G401 (cell line): ENCODE measurements at regions not wholly inside any gene's neighbourhood (a gene's known extent, or its start where the extent isn't known, plus 50 kb on each side); places are given as distances from the start of the nearest gene placed in this dataset.
"Not testable (repeated sequence)": the region's sequence is repeated elsewhere in the genome, so short reads cannot be mapped to it uniquely, and the experiment has no call there.

ENCODE experiments used
- DNase-seq: peaks from one replicate; pipeline ENCODE4 v3.0.0-alpha.2; 2015; ENCODE audit warnings: low spot score
- in situ Hi-C: cut with HindIII; loops from 2 replicates; pipeline ENCODE4 v1.10.0; 2016; ENCODE audit warnings: low sequenced_read_pairs, mixed read lengths

DNA sequence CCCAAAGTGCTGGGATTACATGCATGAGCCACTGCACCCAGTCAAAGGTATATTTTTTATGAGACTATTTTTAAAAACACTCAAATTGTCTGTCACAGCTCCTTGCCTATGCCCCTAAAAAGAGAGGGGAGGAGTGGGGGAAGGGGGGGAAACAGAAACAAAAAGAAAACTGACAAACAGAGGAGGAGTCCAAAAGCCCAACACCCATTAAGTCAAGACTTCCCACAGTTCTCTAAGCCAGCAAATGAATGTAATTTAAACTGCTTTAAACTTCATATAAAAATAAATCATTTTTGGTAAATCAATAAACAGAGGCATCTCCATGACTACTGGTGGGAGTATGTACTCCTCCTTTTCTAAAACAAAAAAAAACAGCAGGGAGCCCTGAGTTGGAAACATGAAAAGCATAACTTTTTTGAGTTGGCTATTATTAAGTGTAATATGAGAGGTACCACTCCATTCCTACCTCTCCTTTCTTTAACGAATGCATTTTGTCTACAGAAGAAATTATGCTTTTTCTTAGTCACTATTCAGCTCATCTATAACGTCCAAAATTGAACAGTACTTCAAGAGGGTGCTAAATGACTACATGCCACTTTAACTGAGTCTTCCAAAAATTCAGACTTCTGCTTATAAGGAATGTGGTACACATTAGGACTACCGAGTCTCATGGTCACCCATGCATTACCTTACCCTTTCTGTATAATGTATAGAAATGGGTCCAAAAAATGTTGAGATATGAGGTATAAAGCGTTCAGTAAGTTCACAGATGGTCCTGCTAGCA is 119.0 kb upstream of the PRSS16 start:
- DNase-seq: no peak
- in situ Hi-C loops: no loop called here

DNA sequence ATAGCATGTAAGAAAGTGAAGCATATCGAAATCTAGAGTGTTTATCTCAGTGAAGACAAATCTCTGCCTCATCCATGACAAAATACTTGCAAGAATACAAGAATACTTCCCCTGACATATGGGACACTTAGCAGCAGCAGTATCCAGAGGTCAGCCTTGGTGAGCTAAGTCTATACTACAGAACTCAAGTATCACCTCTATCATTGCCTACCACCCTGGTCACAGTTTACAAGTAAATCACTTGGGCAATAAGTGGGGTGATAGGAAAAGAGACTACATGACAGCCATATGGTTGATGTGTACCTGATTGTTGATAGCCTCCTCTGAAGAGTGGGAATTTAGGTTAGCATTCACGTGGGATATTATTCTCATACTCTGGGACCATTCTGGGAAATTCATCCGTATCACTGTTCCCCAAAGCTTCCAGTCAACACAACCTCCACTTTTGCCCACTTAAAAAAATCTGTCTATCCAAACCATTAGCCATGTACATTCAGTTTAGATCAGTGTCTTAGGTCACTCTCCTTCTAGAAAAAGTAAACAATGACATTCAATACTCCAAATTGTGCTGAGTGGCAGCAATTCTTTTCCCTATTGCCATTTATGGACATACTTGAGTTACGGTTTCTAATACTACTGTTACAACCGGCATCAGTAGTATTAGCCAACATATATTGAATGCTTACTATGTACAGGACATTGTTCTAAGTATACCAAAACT is 118.2 kb upstream of the PRSS16 start:
- no peak for DNase-seq
- in situ Hi-C loops: no loop called here

DNA sequence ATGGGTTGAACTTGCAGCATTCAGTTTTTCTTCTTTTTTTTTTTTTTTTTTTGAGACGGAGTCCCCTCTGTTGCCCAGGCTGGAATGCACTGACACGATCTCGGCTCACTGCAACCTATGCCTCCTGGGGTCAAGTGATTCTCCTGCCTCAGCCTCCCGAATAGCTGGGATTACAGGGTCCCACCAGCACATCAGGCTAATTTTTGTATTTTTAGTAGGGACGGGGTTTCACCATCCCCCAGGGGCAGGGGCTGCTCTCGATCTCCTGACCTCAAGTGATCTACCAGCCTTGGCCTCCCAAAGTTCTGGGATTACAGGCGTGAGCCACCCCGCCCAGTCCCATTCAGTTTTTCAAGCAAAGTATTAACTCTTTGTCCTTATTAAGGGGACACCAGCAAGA is 117.6 kb upstream of the PRSS16 start:
- DNase-seq: no peak
- in situ Hi-C loops: no loop called here

DNA sequence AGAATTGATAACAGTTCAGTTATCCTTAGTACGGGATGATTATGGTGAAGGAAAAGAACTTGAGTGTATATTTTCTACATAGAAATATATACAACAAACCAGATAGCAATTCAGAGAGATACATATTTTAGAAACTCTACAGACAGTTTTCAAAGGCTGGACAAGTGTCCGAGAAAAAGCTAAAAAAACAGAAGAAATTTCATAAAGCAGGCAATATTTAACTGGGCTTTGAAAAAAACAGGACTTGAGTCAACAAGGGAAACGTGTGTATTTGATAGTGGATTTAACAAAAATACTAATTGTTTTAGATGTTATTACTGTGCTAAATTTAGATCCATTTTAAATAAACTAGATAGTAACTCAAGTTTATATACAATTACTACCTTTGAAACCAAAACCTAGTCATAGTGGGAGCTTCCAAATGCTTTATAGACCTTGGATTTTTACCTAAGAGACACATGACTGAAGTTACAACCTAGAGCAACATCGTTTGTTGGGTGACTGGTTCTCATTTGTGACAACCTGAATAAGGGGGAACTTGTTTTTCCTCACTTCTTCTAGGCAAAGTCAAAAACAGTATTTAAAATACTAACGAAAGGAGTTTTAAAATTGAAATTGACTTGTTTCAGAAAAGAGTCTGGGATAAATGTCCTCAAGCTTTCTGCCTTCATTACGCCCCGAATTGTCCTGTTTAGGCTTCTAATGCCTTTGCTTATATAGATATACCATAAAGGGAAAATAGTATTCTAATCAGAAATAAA is 116.7 kb upstream of the PRSS16 start:
- DNase-seq: no peak
- in situ Hi-C loops: no loop called here

DNA sequence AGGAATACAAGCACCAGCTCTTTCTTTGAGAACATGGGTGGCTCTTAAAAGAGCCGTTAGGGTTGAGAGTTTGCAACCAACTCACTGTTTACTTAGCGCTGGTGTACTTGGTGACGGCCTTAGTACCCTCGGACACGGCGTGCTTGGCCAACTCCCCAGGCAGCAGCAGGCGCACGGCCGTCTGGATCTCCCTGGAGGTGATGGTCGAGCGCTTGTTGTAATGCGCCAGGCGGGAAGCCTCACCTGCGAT is 115.3 kb upstream of the PRSS16 start:
- in situ Hi-C loops: not testable (repeated sequence)

DNA sequence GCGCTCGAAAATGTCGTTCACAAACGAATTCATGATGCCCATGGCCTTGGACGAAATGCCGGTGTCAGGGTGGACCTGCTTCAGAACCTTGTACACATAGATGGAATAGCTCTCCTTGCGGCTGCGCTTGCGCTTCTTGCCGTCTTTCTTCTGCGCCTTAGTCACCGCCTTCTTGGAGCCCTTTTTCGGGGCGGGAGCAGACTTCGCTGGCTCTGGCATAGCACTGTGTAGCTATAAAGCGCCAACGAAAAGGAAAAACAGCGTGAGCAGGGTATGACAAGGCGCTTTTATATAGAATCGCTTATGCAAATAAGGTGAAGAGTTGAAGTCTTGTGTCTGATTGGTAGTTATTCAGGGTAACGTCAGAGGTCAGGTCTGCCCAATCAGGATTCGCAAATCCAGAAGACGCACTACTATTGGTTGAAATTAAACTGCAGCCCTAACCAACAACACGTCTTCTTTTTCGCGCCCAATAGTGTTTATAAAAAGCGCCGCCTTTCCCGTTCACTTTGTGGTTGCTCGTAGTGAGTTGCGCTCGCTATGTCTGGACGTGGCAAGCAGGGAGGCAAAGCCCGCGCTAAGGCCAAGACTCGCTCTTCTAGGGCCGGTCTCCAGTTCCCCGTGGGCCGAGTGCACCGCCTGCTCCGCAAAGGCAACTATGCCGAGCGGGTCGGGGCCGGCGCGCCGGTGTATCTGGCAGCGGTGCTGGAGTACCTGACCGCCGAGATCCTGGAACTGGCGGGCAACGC is 114.8 kb upstream of the PRSS16 start:
- DNase-seq: peak; percentile 91

More for the DNA sequence above, 115.3 kb upstream of the PRSS16 start:
- peak; percentile 54 for DNase-seq

DNA sequence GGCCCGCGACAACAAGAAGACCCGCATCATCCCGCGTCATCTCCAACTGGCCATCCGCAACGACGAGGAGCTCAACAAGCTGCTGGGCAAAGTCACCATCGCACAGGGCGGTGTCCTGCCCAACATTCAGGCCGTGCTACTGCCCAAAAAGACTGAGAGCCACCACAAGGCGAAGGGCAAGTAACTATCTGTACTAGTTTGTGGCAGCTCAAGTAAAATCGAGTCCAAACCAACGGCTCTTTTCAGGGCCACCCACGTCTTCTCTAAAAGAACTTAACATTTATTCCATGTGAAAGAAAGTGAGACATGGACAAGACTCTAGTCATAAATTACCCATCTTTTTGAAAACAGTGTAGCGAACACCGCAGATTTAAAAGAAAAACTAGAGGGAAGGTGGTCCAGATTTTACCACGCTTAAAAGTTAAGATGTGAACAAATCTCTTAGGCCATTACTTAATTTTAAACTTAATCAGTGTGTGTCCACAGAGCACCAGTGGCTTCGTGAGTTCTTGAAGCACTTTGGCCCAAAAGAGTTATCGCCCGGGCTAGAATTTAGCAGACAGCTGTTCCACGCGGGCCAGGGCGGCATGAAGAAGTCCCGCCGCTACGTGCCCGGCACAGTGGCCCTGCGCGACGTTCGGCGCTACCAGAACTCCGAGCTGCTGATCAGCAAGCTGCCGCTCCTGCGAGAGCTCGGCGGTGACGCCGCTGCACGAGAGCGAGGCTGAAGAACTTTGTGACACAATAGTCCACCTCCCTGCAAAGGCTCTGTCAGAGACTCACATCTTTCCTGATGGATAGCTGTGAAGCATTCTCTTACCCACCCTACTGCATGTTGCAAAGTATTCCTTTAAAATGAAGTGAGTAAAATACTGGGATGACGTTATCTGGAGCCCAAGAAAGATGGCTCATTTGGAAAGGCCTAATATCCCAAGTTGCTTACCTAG is 113.9 kb upstream of the PRSS16 start:
- in situ Hi-C loops: no loop called here
- peak; percentile 34 for DNase-seq

More for the DNA sequence above, 114.8 kb upstream of the PRSS16 start:
- in situ Hi-C loops: no loop called here

DNA sequence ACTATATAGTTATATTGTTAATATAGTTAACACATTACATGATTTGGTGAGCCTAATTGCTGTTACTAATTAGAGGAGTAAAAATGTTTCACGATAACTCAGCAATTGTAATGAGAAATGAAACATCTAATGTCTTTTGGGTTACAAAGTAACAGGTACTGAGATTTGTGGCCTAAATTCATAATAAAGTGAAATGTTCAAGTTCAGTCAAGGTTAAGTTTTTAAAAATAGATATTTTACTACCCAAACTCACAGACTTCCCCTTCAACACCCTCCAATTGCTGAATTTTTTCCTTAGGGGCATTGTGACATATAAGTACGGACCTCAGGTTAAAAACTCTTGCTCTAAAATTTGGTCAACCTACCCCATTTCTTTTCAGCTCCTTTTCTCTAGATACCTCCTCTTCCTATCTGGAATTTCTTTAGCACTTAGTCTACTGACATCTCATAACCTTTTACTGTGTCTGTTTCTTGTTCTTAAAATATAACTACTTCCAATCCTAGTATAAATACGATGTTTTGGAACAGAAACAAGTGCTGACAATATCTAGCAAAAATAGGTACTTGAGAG is 112.3 kb upstream of the PRSS16 start:
- in situ Hi-C loops: no loop called here
- no peak for DNase-seq

DNA sequence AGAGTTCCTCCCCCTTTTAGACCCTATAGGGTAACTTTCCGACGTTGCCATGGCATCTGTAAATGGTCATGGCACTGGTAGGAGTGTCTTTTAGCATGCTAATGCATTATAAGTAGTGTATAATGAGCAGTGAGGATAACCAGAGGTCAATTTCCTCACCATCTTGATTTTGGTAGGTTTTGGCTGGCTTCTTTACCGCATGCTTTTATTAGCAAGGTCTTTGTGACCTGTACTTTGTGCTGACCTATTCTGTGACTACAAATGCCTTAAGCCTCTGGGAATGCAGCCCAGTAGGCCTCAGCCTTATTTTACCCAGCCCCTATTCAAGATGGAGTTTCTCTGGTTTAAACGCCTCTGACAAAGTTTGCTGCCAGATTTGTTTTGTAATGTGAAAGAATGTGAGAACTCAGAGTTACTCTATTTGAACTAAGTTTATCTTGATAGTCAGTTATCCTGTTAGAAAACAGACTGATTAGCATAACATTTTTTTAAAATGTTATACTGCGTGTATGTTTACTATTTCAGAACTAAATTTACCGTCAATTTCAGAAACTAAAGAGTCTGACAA is 111.3 kb upstream of the PRSS16 start:
- DNase-seq: no peak
- in situ Hi-C loops: no loop called here

DNA sequence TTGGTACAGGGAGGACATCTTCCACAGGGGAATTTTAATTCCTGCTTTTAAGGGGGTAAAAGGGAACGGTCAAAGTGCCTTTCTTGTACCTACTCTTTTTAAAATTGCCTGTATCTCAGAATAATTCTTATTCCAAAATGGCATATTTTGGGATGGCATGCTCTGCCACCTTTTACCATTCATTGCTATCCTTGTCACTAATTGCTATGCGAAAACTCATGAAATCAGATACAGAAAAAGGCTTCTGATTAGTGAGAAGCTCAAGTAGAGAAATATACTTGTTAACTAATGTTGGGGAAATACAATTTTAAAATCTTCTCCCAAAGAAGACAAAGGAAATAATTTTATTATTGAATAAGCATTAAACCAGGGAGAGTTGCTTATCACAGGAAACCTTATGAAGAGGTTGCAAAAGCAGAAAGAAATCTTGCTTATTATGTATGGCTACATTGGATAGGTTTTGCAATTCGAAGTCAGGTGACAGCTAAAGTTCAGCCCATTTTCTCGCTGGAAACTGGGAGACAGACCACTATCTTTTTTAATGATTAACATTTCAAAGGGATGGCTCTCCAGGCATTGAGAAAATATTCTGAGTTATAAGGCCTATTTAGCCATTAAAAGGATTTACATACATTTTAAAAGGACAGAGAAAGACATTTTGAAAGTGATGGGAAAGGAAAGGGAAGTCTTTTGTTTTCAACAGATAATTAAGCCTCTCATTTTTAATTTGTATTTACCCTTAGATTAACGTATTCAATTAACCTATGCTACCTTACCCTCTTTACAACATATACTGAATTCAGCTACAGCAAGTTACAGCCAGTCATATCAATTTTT is 110.3 kb upstream of the PRSS16 start:
- DNase-seq: no peak
- in situ Hi-C loops: no loop called here

DNA sequence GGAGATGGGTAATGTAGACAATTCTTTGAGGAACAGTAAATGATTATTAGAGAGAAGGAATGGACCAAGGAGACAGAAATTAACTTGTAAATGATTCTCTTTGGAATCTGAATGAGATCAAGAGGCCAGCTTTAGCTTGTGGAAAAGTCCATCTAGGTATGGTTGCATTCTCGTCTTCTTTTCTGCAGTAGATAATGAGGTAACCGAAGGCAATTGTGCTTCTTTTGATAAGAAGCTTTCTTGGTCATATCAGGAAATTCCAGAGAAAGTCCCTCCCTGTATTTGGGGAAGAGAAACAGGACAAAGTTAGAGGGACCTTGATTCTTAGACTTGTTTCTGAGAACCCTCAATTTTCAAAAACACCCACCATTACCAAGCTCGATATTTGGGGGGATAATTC is 109.1 kb upstream of the PRSS16 start:
- in situ Hi-C loops: no loop called here
- no peak for DNase-seq

DNA sequence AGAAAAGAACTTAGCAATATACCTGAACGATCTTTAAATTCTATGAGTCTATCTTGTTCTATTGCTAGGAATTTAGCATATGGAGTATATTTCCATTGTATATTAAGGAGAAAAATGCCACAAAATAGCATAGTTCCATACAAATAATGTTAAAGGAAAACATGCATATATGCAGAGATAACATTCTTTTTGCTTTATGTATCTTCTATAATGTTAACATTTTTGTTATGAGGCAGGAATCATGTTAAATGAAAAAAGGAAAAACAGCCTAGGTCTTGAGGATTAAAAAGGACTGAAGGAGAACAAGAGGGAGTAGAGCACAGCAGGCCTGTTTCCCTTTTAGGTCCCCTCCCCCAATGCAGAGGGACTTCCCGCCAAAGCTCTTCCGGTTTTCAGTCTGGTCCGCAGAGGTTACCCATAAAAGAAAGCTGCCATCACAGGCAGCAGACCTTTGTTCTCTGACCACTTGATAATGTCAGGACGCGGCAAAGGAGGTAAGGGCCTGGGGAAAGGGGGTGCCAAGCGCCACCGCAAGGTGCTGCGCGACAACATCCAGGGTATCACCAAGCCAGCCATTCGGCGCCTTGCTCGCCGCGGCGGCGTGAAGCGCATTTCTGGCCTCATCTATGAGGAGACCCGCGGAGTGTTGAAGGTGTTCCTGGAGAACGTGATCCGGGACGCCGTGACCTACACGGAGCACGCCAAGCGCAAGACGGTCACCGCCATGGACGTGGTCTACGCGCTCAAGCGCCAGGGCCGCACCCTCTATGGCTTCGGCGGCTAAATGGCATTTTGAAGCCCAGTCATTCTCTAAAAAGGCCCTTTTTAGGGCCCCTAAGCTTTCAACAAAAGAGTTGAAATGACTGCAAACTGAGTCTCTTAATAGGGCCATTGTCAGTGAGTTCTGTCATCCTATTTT is 108.4 kb upstream of the PRSS16 start:
- in situ Hi-C loops: no loop called here
- DNase-seq: peak; percentile 45

DNA sequence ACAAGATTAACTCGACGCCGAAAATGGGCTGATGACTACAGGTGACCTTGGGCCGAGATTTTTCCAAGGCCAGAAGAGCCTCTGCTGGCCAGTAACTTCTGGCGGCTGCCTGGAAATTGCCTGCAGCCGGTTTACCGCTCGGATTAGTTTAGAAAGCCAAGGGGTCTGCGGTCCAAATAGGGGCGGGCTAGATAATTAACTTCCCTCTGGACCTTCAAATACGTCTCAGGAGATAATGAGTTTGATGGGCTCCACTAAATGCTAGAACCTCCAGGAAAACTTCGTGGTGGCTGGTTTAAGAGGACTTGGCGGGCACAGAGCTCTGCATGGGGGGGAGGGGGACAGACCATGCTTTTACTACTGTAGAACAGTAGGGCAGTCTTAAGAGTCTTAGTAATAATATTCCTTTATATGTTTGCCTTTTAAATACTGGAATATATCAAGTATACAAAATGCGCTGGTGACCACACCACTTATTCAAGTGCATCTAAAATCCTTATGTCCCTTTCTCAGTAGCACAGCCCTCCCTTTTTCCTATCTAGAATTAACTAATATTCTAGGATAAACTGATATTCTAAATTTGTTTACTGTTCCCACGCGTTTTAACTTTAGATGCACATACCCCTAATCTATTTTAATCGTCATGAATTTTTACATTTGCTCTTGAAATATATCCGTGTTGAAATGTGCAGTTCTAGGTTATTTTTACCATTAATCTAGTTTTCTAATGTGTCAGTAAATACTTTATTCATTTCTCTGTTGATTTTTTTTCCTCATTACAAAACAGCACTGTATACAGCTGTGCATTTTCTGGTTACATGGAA is 107.5 kb upstream of the PRSS16 start:
- in situ Hi-C loops: no loop called here
- DNase-seq: peak; percentile 23

DNA sequence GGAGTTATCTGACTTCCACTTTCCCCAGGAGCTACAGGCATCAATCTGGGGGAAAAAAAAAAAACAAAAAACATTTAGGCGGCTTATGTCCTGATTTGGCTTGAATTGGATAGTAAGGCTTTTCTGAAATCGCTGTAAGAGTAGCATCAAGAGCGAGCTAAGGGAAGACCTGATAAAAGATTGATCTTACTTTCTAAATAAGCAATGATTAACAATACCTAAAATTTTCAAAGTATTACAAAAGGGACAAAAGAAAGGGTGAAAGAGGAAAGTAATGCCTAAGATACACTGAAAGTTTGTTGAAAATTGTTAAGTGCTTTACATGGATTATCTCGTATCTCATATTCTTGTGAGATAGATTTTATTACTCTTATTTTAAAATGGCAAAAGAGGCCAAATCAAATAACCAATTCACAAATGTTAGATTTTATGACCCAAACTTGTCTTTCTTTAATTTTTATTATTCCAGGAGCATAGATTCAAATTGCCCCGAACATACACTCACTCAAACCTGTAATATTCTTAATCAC is 106.4 kb upstream of the PRSS16 start:
- in situ Hi-C loops: no loop called here
- no peak for DNase-seq

DNA sequence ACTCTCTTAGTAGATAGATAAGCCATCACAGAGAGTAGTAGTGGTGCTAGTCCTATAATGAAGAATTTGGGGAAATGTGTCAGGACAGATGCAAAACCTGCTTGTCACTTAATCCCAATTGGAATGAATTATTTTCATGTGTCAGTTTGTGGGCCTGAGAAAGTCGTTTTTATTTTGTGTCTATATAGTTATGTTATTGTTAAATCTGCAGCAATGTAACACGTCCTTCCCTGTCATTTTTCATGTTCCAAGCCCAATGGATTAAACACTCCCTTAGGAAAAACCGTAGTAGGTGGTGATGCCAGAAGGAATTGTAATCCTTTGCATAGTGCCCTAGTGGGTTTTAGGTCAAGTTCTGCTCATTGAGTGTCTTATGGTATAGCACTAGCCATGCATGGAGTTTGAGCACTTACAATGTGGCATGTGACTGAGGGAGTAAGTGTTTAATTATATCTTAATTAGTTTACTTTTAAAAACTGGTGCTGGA is 105.9 kb upstream of the PRSS16 start:
- in situ Hi-C loops: no loop called here
- DNase-seq: no peak
